CD4-positive, alpha-beta memory T cell (primary cell): ENCODE measurements at regions not wholly inside any gene's neighbourhood (a gene's known extent, or its start where the extent isn't known, plus 50 kb on each side); places are given as distances from the start of the nearest gene placed in this dataset.
A peak's percentile ranks its signal among the peaks of the same experiment; 100 is the strongest.

Experiments used
- CTCF ChIA-PET: fragments of 350-600 bp; sonication (Branson Sonifier 250); formaldehyde crosslinking; loops from one replicate; lab custom pipeline; 2021; ENCODE audit warnings: inconsistent platforms; ENCODE audit not compliant: partially characterized antibody; lab: Charles Lee
- POLR2A ChIA-PET: fragments of 350-600 bp; sonication (Branson Sonifier 250); formaldehyde crosslinking; loops from one replicate; lab custom pipeline; 2021; ENCODE audit not compliant: partially characterized antibody; lab: Charles Lee
- DNase-seq, 5 donors: peaks; one replicate each; pipeline versions ENCODE4 v3.0.0 to v3.0.0-alpha.2; 2020 to 2022; ENCODE audit warnings: mixed read lengths in 1 of 5
- H3K27ac ChIP-seq: one replicate; pipeline ENCODE4 v1.7.0; 2013; ENCODE audit warnings: low read depth, low read length
- H3K27me3 ChIP-seq: 2 replicates; pipeline ENCODE4 v1.7.0; 2013; ENCODE audit warnings: mild to moderate bottlenecking, low read length, moderate library complexity; ENCODE audit not compliant: insufficient read depth
- H3K36me3 ChIP-seq: 2 replicates; pipeline ENCODE4 v1.7.0; 2013; ENCODE audit warnings: mild to moderate bottlenecking, low read length, moderate library complexity; ENCODE audit not compliant: insufficient read depth
- H3K4me1 ChIP-seq: 2 replicates; pipeline ENCODE4 v1.7.0; 2013; ENCODE audit warnings: mild to moderate bottlenecking, low read length, moderate library complexity; ENCODE audit not compliant: insufficient read depth
- H3K4me3 ChIP-seq, 2 donors: one replicate each; pipeline ENCODE4 v1.7.0; 2013; ENCODE audit warnings: low read length in 2 of 2, mild to moderate bottlenecking in 1 of 2
- H3K9me3 ChIP-seq, 2 donors: one replicate each; pipeline ENCODE4 v1.7.0; 2013; ENCODE audit warnings: low read length in 2 of 2, control low read depth in 1 of 2; ENCODE audit not compliant: control insufficient read depth in 1 of 2
- H3K27ac Mint-ChIP-seq, 7 donors: one replicate each; pipeline ENCODE4 v1.8.0; 2020 to 2021; ENCODE audit warnings: mixed read lengths in 7 of 7, mild to moderate bottlenecking in 6 of 7, inconsistent platforms in 3 of 7, moderate library complexity in 3 of 7
- H3K27me3 Mint-ChIP-seq, 2 donors: one replicate each; pipeline ENCODE4 v1.8.0; 2020 to 2021; ENCODE audit warnings: mixed read lengths in 2 of 2
- H3K36me3 Mint-ChIP-seq, 2 donors: one replicate each; pipeline ENCODE4 v1.8.0; 2020 to 2021; ENCODE audit warnings: mixed read lengths in 2 of 2, inconsistent platforms in 1 of 2, mild to moderate bottlenecking in 1 of 2
- H3K4me1 Mint-ChIP-seq, 4 donors: one replicate each; pipeline ENCODE4 v1.8.0; 2020 to 2021; ENCODE audit warnings: mixed read lengths in 4 of 4, mild to moderate bottlenecking in 1 of 4
- H3K4me3 Mint-ChIP-seq, 8 donors: one replicate each; pipeline ENCODE4 v1.8.0; 2020 to 2021; ENCODE audit warnings: mixed read lengths in 8 of 8, mild to moderate bottlenecking in 7 of 8, moderate library complexity in 6 of 8, inconsistent platforms in 3 of 8
- H3K9me3 Mint-ChIP-seq, 8 donors: one replicate each; pipeline ENCODE4 v1.8.0; 2020 to 2021; ENCODE audit warnings: mixed read lengths in 8 of 8, mild to moderate bottlenecking in 5 of 8, inconsistent platforms in 3 of 8, moderate library complexity in 1 of 8
- intact Hi-C: fragments of 100-400 bp; cut with micrococcal nuclease; formaldehyde crosslinking; loops from one replicate; pipeline ENCODE4 v1.15.1; 2023

DNA sequence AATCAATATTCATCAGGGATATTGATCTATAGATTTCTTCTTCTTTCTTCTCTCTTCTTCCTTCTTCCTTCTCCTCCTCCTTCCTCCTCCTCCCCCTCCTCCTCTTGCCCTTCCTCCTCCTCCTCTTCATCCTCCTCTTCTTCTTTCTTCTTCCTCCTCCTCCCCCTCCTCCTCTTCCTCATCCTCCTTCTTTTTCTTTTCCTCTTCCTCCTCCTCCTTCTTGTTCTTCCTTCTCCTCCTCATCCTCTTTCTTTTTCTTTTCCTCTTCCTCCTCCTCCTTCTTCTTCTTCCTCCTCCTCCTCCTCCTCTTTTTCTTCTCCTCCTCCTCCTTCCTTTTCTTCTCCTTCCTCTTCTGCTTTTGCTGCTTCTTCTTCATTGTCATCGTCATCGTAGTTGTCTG is 52.4 kb upstream of the SERINC1 start:
- no peak overlapping the region for H3K4me3 ChIP-seq
- intact Hi-C loops = no loop called here
- no peaks in the 10 kb centered on the region for H3K9me3 ChIP-seq
- no peaks in the 10 kb centered on the region for H3K27me3 ChIP-seq
- no peak for DNase-seq
- POLR2A ChIA-PET = no interaction called here
- no peaks in the 10 kb centered on the region for H3K36me3 Mint-ChIP-seq
- no peaks in the 10 kb centered on the region for H3K4me1 Mint-ChIP-seq
- H3K36me3 ChIP-seq = no peaks in the 10 kb centered on the region
- H3K4me3 Mint-ChIP-seq = no peak overlapping the region
- peaks cover 0 to 4% (median 3%) of the 10 kb centered on the region in 8 donors for H3K9me3 Mint-ChIP-seq
- peaks cover 17 to 25% of the 10 kb centered on the region in 2 donors for H3K27me3 Mint-ChIP-seq
- H3K27ac Mint-ChIP-seq = no peak overlapping the region
- no peak overlapping the region for H3K27ac ChIP-seq
- no peaks in the 10 kb centered on the region for H3K4me1 ChIP-seq
- CTCF ChIA-PET = interaction anchor here (1.0 to 6.9 kb wide), 2 partner anchors 7 to 32 kb away, joined by 3 to 37 read pairs; no protein-coding TSS in a partner anchor

DNA sequence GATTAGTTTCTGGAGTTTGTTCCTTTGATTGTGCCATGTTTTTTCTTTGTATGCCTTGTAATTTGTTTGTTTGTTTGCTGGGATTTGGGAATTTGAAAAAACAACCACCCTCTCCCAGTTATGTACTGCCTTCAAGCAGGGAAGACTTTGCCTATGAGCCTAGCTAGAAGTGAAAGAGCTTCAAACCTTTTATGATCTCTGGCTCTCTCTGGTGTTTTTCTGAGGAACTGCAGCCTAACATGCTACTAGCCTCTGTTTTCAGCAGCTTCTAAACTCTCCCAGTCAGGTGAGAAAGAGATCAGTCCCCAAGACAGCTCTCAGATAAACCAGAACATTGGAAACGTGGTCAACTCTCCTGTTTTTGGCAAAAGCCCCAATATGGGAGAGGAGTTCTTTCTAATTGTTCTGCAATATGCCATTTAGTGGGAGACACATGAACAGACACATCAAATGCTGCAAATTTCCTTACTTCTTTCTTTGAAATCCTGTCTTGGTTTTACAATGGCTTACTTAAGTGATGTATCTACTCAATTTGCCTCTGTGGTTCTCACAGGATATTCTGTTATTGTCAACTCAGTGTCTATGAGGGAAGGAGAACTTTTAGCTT is 58.9 kb upstream of the SERINC1 start:
- Mint-ChIP-seq H3K4me3 (no peak overlapping the region), H3K27me3 (peaks cover 23 to 24% of the 10 kb centered on the region in 2 donors), H3K9me3 (peaks cover 0 to 4% (median 2%) of the 10 kb centered on the region in 8 donors), H3K27ac (no peak overlapping the region), H3K4me1 (peaks cover 0 to 3% (median 1%) of the 10 kb centered on the region in 4 donors), H3K36me3 (no peaks in the 10 kb centered on the region)
- intact Hi-C loops = loop anchor here (1.0 kb wide), 3 partner anchors 38 to 149 kb away; no protein-coding TSS in a partner anchor
- H3K4me1 ChIP-seq = no peaks in the 10 kb centered on the region
- ChIA-PET CTCF (interaction anchor here (0.7 to 6.0 kb wide), 26 partner anchors 10 to 1499 kb away, joined by 3 to 151 read pairs (median 5); partner anchors contain the start of gene SERINC1), POLR2A (interaction anchor here (0.7 to 1.2 kb wide), 2 partner anchors 59 to 149 kb away, joined by 4 to 7 read pairs; partner anchors contain the start of gene SERINC1)
- no peaks in the 10 kb centered on the region for H3K36me3 ChIP-seq
- H3K27me3 ChIP-seq = peaks cover 2% of the 10 kb centered on the region
- no peak overlapping the region for H3K27ac ChIP-seq
- H3K9me3 ChIP-seq = no peaks in the 10 kb centered on the region
- no peak overlapping the region for H3K4me3 ChIP-seq
- DNase-seq = peak; percentile 57 to 70 (median 69)

DNA sequence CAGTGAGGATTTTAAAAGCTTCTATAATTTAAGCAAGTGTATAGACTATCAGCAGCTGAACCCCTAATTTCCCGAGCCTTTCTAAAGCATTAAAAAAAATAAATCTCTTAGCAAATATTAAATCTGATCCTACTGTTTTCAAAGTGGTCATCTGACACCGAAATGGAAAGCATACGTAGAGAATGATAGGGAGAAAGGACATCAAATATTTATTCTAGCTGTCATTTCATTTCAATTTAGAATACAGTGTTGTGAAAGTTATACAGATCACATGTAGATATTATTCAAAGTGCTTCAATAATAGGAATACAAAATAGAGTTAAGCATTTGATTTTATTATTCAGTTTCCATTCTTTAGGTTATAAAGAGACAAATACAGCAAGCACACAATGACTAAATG is 61.9 kb upstream of the PKIB start:
- DNase-seq = no peak
- Mint-ChIP-seq H3K27me3 (peaks cover 0 to 4% of the 10 kb centered on the region in 2 donors), H3K27ac (no peak overlapping the region), H3K4me1 (no peaks in the 10 kb centered on the region), H3K36me3 (no peaks in the 10 kb centered on the region), H3K9me3 (no peaks in the 10 kb centered on the region), H3K4me3 (no peak overlapping the region)
- H3K27me3 ChIP-seq = no peaks in the 10 kb centered on the region
- H3K36me3 ChIP-seq = no peaks in the 10 kb centered on the region
- no peaks in the 10 kb centered on the region for H3K9me3 ChIP-seq
- POLR2A ChIA-PET = no interaction called here
- no peak overlapping the region for H3K4me3 ChIP-seq
- no peaks in the 10 kb centered on the region for H3K4me1 ChIP-seq
- intact Hi-C loops = no loop called here
- H3K27ac ChIP-seq = no peak overlapping the region
- CTCF ChIA-PET = interaction anchor here (0.9 kb wide), 1 partner anchor 18 kb away, joined by 3 read pairs; no protein-coding TSS in a partner anchor

DNA sequence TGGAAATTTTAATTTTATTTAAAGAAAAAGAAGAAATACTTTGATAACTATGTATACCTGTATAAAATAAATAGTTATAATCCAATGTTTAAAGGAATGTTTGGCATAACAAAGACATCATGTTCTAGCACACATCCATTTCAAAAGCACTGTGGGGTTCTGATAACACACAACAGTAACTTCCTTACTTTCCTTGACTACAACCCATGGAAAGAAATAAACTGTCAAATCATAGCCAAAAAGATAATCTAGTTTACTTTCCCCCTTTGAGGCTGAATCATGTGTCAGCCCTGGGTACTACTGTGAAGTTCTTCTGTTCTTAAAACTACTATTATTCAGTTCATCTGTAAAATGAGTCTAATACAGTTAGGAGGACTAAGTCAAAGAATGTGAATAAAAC is 61.4 kb upstream of the PKIB start:
- Histone ChIP-seq H3K4me1 (no peaks in the 10 kb centered on the region), H3K36me3 (no peaks in the 10 kb centered on the region), H3K27me3 (no peaks in the 10 kb centered on the region), H3K4me3 (no peak overlapping the region), H3K9me3 (no peaks in the 10 kb centered on the region), H3K27ac (no peak overlapping the region)
- H3K4me3 Mint-ChIP-seq = no peak overlapping the region
- H3K4me1 Mint-ChIP-seq = no peaks in the 10 kb centered on the region
- CTCF ChIA-PET = no interaction called here
- H3K27me3 Mint-ChIP-seq = peaks cover 0 to 6% of the 10 kb centered on the region in 2 donors
- no peaks in the 10 kb centered on the region for H3K9me3 Mint-ChIP-seq
- intact Hi-C loops = no loop called here
- no peak for DNase-seq
- H3K27ac Mint-ChIP-seq = no peak overlapping the region
- POLR2A ChIA-PET = no interaction called here
- no peaks in the 10 kb centered on the region for H3K36me3 Mint-ChIP-seq

DNA sequence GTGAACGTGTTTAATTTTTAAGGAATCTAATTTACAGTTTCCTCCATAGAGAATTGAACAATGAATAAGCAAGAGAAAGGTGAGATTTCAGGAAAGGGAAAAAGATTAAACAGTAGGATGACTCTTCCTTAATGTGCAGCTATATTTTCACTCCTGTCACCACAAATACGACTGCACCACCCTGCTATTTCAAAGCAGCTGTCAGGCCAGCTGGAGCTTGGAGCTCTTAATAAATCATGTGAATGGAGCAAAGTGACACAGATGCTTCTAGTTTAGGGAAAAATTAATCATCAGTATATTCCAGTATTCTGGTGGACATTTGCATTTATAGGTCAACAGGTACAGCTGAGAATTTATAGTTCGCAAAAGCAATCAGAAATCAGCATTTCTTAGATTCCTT is 56.5 kb upstream of the PKIB start:
- Histone ChIP-seq H3K27me3 (no peaks in the 10 kb centered on the region), H3K36me3 (no peaks in the 10 kb centered on the region), H3K4me1 (no peaks in the 10 kb centered on the region), H3K27ac (no peak overlapping the region), H3K4me3 (no peak overlapping the region), H3K9me3 (no peaks in the 10 kb centered on the region)
- DNase-seq = no peak
- no peak overlapping the region for H3K4me3 Mint-ChIP-seq
- no peaks in the 10 kb centered on the region for H3K4me1 Mint-ChIP-seq
- intact Hi-C loops = no loop called here
- H3K27me3 Mint-ChIP-seq = peaks cover 0 to 6% of the 10 kb centered on the region in 2 donors
- H3K27ac Mint-ChIP-seq = no peak overlapping the region
- POLR2A ChIA-PET = no interaction called here
- no peaks in the 10 kb centered on the region for H3K36me3 Mint-ChIP-seq
- CTCF ChIA-PET = no interaction called here
- peaks cover 0 to under 1% (median 0%) of the 10 kb centered on the region in 8 donors for H3K9me3 Mint-ChIP-seq

DNA sequence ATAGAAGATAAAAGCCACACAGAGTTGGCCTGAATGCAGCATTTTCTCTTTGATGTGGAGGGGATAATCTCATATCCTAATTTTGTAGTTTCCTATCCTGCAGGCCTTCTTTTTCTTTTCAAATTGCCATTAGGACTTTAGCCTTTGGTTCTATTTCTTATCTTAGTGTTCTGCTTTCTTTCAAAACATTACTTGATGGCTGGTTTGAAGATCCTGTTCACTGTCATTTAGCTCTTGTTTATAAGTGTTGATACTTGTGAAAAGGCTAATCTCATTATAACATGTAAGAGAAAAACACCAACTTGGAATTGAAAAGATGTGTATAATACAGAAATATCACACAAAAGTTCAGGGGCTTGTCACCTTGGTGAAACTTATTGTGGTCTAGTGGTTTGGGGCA is 54.6 kb upstream of the PKIB start:
- DNase-seq = no peak
- Mint-ChIP-seq H3K27ac (no peak overlapping the region), H3K27me3 (peaks cover 0 to 6% of the 10 kb centered on the region in 2 donors), H3K36me3 (no peaks in the 10 kb centered on the region), H3K9me3 (peaks cover 0 to 4% (median 1%) of the 10 kb centered on the region in 8 donors), H3K4me3 (no peak overlapping the region), H3K4me1 (no peaks in the 10 kb centered on the region)
- Histone ChIP-seq H3K4me1 (no peaks in the 10 kb centered on the region), H3K36me3 (no peaks in the 10 kb centered on the region), H3K4me3 (no peak overlapping the region), H3K27ac (no peak overlapping the region), H3K9me3 (no peaks in the 10 kb centered on the region), H3K27me3 (no peaks in the 10 kb centered on the region)
- CTCF ChIA-PET = interaction anchor here (0.5 kb wide), 1 partner anchor 1344 kb away, joined by 4 read pairs; no protein-coding TSS in a partner anchor
- POLR2A ChIA-PET = no interaction called here
- intact Hi-C loops = no loop called here

DNA sequence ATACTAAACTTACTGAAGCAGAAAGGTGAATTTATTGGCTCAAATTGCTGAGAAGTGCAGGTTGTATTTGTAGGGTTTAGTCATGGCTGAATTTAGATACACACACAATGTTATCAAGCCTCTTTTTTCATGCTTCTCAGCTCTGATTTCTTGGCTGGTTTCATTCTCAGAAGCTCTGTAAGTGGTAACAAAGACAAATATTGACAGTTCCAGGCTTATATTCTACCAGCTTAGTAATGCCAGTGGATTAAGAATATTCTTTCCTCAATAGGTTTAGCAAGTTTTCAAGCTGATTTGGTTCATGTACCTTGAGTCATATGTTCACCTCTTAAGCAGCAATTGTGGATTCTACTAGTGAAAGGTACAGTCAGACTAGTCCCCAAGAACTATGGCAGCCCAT is 52.1 kb upstream of the PKIB start:
- H3K4me3 Mint-ChIP-seq = no peak overlapping the region
- no peaks in the 10 kb centered on the region for H3K36me3 Mint-ChIP-seq
- DNase-seq = no peak
- intact Hi-C loops = no loop called here
- H3K9me3 ChIP-seq = no peaks in the 10 kb centered on the region
- CTCF ChIA-PET = no interaction called here
- H3K27ac ChIP-seq = no peak overlapping the region
- H3K4me1 Mint-ChIP-seq = no peaks in the 10 kb centered on the region
- H3K4me3 ChIP-seq = no peak overlapping the region
- POLR2A ChIA-PET = no interaction called here
- H3K36me3 ChIP-seq = no peaks in the 10 kb centered on the region
- peaks cover 3 to 17% (median 14%) of the 10 kb centered on the region in 8 donors for H3K9me3 Mint-ChIP-seq
- H3K4me1 ChIP-seq = no peaks in the 10 kb centered on the region
- H3K27ac Mint-ChIP-seq = no peak overlapping the region
- peaks cover 0 to 4% of the 10 kb centered on the region in 2 donors for H3K27me3 Mint-ChIP-seq
- no peaks in the 10 kb centered on the region for H3K27me3 ChIP-seq
